GM12878 (cell line): ENCODE measurements at regions not wholly inside any gene's neighbourhood (a gene's known extent, or its start where the extent isn't known, plus 50 kb on each side); places are given as distances from the start of the nearest gene placed in this dataset.

Experiments
- ATAC-seq: fragments of 200-7000 bp; cut with Tn5 transposase; 3 replicates; pipeline ENCODE4 v1.9.1; 2020; ENCODE audit warnings: mild to moderate bottlenecking, moderate library complexity
- BruUV-seq: library from RNA; stranded (reverse); fragments of 400-500 nt; replicated peaks from 2 replicates; lab custom pipeline; 2021; lab: Mats Ljungman, UMichigan
- CTCF ChIA-PET: fragments of 300-600 bp; sonication (Branson Sonifier 250); formaldehyde crosslinking; extraction: SDS; loops from one replicate; lab custom pipeline; 2021; ENCODE audit warnings: inconsistent platforms; lab: Yijun Ruan, JAX
- POLR2A ChIA-PET: fragments of 350-600 bp; formaldehyde crosslinking; extraction: SDS; loops from one replicate; lab custom pipeline; 2021; ENCODE audit warnings: inconsistent platforms; lab: Charles Lee
- RAD21 ChIA-PET: fragments of 300-600 bp; sonication (Branson Sonifier 250); formaldehyde crosslinking; loops from one replicate; lab custom pipeline; 2023; ENCODE audit warnings: antibody characterized with exemption; ENCODE audit not compliant: unreplicated experiment; lab: Charles Lee
- SMC1A ChIA-PET: fragments of 300-600 bp; sonication (Branson Sonifier 250); formaldehyde crosslinking; loops from one replicate; lab custom pipeline; 2023; ENCODE audit not compliant: unreplicated experiment, uncharacterized antibody; lab: Charles Lee
- DNase-seq: peaks from one replicate; pipeline ENCODE4 v3.0.0-alpha.2; 2011; ENCODE audit warnings: low read depth, low spot score
- FAIRE-seq: peaks from 3 replicates; lab custom pipeline; 2011; peaks lifted over from hg19 to GRCh38; lab: Jason Lieb, UNC
- H2AFZ ChIP-seq: 2 replicates; pipeline ENCODE4 v1.6.0; 2011; ENCODE audit warnings: low read depth, low read length, control low read depth; ENCODE audit not compliant: control insufficient read depth
- H3K27ac ChIP-seq: 2 replicates; pipeline ENCODE4 v1.5.1; 2011; ENCODE audit warnings: control low read depth; ENCODE audit not compliant: control insufficient read depth, insufficient read depth
- H3K27me3 ChIP-seq, 2 experiments: replicated peaks in 1 of 2; 2 replicates each; pipeline versions ENCODE4 v1.6.0 to v1.6.1; 2011; ENCODE audit warnings: low read length in 1 of 2; ENCODE audit not compliant: control insufficient read depth in 2 of 2, insufficient read depth in 2 of 2
- H3K36me3 ChIP-seq, 2 experiments: 2 replicates each; pipeline ENCODE4 v1.5.1; 2011; ENCODE audit warnings: low read length in 1 of 2; ENCODE audit not compliant: control insufficient read depth in 2 of 2, insufficient read depth in 2 of 2
- H3K4me1 ChIP-seq: 2 replicates; pipeline ENCODE4 v1.6.1; 2011; ENCODE audit warnings: mild to moderate bottlenecking, low read length, moderate library complexity, mixed read lengths; ENCODE audit not compliant: control insufficient read depth, insufficient read depth
- H3K4me2 ChIP-seq: 2 replicates; pipeline ENCODE4 v1.6.0; 2011; ENCODE audit warnings: control low read depth; ENCODE audit not compliant: control insufficient read depth, insufficient read depth
- H3K4me3 ChIP-seq: fragments of 200-600 bp; sonication (generic); 2 replicates; pipeline ENCODE4 v1.5.1; 2016
- H3K79me2 ChIP-seq: 2 replicates; pipeline ENCODE4 v1.6.0; 2011; ENCODE audit warnings: low read length; ENCODE audit not compliant: control insufficient read depth, insufficient read depth
- H3K9ac ChIP-seq: 2 replicates; pipeline ENCODE4 v1.8.0; 2011; ENCODE audit warnings: low read length, control low read depth, mixed read lengths; ENCODE audit not compliant: control insufficient read depth, insufficient read depth
- H3K9me3 ChIP-seq: replicated peaks from 3 replicates; pipeline ENCODE4 v1.5.1; 2011; ENCODE audit warnings: mild to moderate bottlenecking, low read length; ENCODE audit not compliant: control insufficient read depth, insufficient read depth
- H4K20me1 ChIP-seq: 2 replicates; pipeline ENCODE4 v1.6.0; 2011; ENCODE audit not compliant: control insufficient read depth, insufficient read depth
- RELA ChIP-seq: fragments of 450-650 bp; IDR thresholded peaks from 2 replicates; pipeline ENCODE4 v1.8.0; 2014; ENCODE audit warnings: borderline replicate concordance; ENCODE audit not compliant: partially characterized antibody
- RFX5 ChIP-seq: IDR thresholded peaks from 2 replicates; pipeline ENCODE4 v1.6.1; 2011; ENCODE audit warnings: low read depth, low read length, improper control_type of control experiment
- SUZ12 ChIP-seq: fragments of 200-600 bp; sonication (generic); IDR thresholded peaks from one replicate; pipeline ENCODE4 v1.6.1; 2018; ENCODE audit warnings: antibody characterized with exemption, mild to moderate bottlenecking; ENCODE audit not compliant: unreplicated experiment
- WRNIP1 ChIP-seq: IDR thresholded peaks from 2 replicates; pipeline ENCODE4 v1.6.1; 2011; ENCODE audit warnings: low read depth, low read length, improper control_type of control experiment, borderline replicate concordance
- ZNF217 ChIP-seq: fragments of 450-650 bp; IDR thresholded peaks from 2 replicates; pipeline ENCODE4 v1.6.1; 2017; ENCODE audit warnings: antibody characterized with exemption, mild to moderate bottlenecking
- in situ Hi-C: fragments of 300-500 bp; cut with MboI; formaldehyde crosslinking; loops from 9 replicates; pipeline ENCODE4 v1.14.3; 2018; ENCODE audit warnings: mixed read lengths
- intact Hi-C: fragments of 100-400 bp; cut with micrococcal nuclease; formaldehyde crosslinking; loops from one replicate; pipeline ENCODE4 v1.14.2; 2022; ENCODE audit not compliant: unreplicated experiment
- TF ChIP-seq, protein P1 (sequence below): fragments of 450-650 bp; formaldehyde crosslinking; IDR thresholded peaks from 2 replicates; pipeline ENCODE4 v1.5.0; 2022; ENCODE audit warnings: mild to moderate bottlenecking, missing genetic modification characterization
- TF ChIP-seq, protein P2 (sequence below): fragments of 450-650 bp; IDR thresholded peaks from 2 replicates; pipeline ENCODE4 v1.6.1; 2014; ENCODE audit warnings: mild to moderate bottlenecking
- TF ChIP-seq, protein P3 (sequence below): IDR thresholded peaks from 2 replicates; pipeline ENCODE4 v1.6.1; 2011; ENCODE audit warnings: low read depth, low read length, improper control_type of control experiment, borderline replicate concordance
- TF ChIP-seq, protein P4 (sequence below): IDR thresholded peaks from 2 replicates; pipeline ENCODE4 v1.6.1; 2012; ENCODE audit warnings: mild to moderate bottlenecking, low read depth, low read length

DNA sequence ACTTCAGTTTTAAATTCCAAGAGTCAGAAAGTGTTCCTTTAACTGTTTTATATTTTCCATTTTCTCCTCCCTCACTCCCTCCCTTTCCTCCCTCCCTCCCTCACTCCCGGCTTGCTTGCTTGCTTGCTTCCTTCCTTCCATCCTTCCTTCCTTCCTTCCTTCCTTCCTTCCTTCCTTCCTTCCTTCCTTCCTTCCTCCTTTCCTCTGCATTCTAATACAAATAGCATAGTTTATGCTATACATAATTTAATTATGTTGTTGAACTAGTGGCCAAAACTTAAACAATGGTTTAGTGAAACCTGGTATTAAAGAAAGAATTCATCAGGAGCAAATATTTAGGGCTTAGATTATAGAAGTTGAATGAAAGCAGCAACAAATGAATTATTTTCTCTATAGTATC lies 188.5 kb upstream of the OLFM3 start (continued):
- TF ChIP-seq, protein P1, sequence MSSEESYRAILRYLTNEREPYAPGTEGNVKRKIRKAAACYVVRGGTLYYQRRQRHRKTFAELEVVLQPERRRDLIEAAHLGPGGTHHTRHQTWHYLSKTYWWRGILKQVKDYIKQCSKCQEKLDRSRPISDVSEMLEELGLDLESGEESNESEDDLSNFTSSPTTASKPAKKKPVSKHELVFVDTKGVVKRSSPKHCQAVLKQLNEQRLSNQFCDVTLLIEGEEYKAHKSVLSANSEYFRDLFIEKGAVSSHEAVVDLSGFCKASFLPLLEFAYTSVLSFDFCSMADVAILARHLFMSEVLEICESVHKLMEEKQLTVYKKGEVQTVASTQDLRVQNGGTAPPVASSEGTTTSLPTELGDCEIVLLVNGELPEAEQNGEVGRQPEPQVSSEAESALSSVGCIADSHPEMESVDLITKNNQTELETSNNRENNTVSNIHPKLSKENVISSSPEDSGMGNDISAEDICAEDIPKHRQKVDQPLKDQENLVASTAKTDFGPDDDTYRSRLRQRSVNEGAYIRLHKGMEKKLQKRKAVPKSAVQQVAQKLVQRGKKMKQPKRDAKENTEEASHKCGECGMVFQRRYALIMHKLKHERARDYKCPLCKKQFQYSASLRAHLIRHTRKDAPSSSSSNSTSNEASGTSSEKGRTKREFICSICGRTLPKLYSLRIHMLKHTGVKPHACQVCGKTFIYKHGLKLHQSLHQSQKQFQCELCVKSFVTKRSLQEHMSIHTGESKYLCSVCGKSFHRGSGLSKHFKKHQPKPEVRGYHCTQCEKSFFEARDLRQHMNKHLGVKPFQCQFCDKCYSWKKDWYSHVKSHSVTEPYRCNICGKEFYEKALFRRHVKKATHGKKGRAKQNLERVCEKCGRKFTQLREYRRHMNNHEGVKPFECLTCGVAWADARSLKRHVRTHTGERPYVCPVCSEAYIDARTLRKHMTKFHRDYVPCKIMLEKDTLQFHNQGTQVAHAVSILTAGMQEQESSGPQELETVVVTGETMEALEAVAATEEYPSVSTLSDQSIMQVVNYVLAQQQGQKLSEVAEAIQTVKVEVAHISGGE = no peak

DNA sequence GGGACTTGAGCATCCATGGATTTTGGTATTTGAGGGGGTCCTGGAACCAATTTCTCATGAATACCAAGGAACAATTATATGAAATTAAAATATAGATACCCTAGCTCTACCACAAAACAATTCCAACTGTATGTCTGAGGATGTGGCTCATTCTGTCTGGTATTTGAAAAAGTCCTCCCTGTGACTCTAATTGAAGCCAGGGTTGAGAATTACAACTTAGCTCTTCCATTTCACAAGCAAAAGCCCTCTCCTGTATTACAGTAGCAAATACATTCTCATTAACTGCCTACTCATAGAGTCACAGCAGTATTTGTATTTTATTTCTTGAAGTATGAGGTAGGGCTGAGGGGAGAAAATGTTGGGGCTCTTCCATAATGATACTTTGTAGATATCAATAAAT lies 187.8 kb upstream of the OLFM3 start:
- no peak overlapping the region for H3K9ac ChIP-seq
- CTCF ChIA-PET = no interaction called here
- intact Hi-C loops (no loop called here), in situ Hi-C loops (loop anchor here (25.0 kb wide), 1 partner anchor 672 kb away; no protein-coding TSS in a partner anchor)
- DNase-seq (no peak), FAIRE-seq (no peak), ATAC-seq (no peak)
- no peaks in the 10 kb centered on the region for H4K20me1 ChIP-seq
- H3K4me2 ChIP-seq = no peak overlapping the region
- no peaks in the 10 kb centered on the region for H3K36me3 ChIP-seq
- no peaks in the 10 kb centered on the region for H3K4me1 ChIP-seq
- SMC1A ChIA-PET = no interaction called here
- no peak overlapping the region for H3K4me3 ChIP-seq
- no peaks in the 10 kb centered on the region for H3K79me2 ChIP-seq
- no TSS peak for BruUV-seq
- H3K27ac ChIP-seq = no peak overlapping the region
- TF ChIP-seq, protein P2, sequence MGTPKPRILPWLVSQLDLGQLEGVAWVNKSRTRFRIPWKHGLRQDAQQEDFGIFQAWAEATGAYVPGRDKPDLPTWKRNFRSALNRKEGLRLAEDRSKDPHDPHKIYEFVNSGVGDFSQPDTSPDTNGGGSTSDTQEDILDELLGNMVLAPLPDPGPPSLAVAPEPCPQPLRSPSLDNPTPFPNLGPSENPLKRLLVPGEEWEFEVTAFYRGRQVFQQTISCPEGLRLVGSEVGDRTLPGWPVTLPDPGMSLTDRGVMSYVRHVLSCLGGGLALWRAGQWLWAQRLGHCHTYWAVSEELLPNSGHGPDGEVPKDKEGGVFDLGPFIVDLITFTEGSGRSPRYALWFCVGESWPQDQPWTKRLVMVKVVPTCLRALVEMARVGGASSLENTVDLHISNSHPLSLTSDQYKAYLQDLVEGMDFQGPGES = no peak
- TF ChIP-seq SUZ12 = no peak
- no peak for TF ChIP-seq WRNIP1
- TF ChIP-seq, protein P3, sequence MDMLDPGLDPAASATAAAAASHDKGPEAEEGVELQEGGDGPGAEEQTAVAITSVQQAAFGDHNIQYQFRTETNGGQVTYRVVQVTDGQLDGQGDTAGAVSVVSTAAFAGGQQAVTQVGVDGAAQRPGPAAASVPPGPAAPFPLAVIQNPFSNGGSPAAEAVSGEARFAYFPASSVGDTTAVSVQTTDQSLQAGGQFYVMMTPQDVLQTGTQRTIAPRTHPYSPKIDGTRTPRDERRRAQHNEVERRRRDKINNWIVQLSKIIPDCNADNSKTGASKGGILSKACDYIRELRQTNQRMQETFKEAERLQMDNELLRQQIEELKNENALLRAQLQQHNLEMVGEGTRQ = no peak
- no peak for TF ChIP-seq ZNF217
- no peak for TF ChIP-seq RFX5
- no peak for TF ChIP-seq RELA
- TF ChIP-seq, protein P4, sequence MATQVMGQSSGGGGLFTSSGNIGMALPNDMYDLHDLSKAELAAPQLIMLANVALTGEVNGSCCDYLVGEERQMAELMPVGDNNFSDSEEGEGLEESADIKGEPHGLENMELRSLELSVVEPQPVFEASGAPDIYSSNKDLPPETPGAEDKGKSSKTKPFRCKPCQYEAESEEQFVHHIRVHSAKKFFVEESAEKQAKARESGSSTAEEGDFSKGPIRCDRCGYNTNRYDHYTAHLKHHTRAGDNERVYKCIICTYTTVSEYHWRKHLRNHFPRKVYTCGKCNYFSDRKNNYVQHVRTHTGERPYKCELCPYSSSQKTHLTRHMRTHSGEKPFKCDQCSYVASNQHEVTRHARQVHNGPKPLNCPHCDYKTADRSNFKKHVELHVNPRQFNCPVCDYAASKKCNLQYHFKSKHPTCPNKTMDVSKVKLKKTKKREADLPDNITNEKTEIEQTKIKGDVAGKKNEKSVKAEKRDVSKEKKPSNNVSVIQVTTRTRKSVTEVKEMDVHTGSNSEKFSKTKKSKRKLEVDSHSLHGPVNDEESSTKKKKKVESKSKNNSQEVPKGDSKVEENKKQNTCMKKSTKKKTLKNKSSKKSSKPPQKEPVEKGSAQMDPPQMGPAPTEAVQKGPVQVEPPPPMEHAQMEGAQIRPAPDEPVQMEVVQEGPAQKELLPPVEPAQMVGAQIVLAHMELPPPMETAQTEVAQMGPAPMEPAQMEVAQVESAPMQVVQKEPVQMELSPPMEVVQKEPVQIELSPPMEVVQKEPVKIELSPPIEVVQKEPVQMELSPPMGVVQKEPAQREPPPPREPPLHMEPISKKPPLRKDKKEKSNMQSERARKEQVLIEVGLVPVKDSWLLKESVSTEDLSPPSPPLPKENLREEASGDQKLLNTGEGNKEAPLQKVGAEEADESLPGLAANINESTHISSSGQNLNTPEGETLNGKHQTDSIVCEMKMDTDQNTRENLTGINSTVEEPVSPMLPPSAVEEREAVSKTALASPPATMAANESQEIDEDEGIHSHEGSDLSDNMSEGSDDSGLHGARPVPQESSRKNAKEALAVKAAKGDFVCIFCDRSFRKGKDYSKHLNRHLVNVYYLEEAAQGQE = no peak
- no peaks in the 10 kb centered on the region for H3K27me3 ChIP-seq
- RAD21 ChIA-PET = no interaction called here
- no peak overlapping the region for H2AFZ ChIP-seq
- no peaks in the 10 kb centered on the region for H3K9me3 ChIP-seq
- POLR2A ChIA-PET = no interaction called here
